H9 (cell line): ENCODE measurements at regions not wholly inside any gene's neighbourhood (a gene's known extent, or its start where the extent isn't known, plus 50 kb on each side); places are given as distances from the start of the nearest gene placed in this dataset.

Experiments used
- DNase-seq: peaks from one replicate; pipeline ENCODE4 v3.0.0-alpha.2; 2017
- H2AFZ ChIP-seq: one replicate; pipeline ENCODE4 v1.6.1; 2013; ENCODE audit warnings: mild to moderate bottlenecking, low read length, control low read depth, moderate library complexity
- H2AK5ac ChIP-seq: 2 replicates; pipeline ENCODE4 v1.6.1; 2013; ENCODE audit warnings: low read length, control low read depth, mixed read lengths; ENCODE audit not compliant: insufficient read length
- H2BK120ac ChIP-seq: one replicate; pipeline ENCODE4 v1.6.1; 2013; ENCODE audit warnings: low read depth, mild to moderate bottlenecking, low read length, control low read depth, inconsistent platforms; ENCODE audit not compliant: poor library complexity, severe bottlenecking
- H2BK12ac ChIP-seq: 2 replicates; pipeline ENCODE4 v1.6.1; 2013; ENCODE audit warnings: low read length, control low read depth, mixed read lengths, low read depth; ENCODE audit not compliant: insufficient read length
- H2BK15ac ChIP-seq: 2 replicates; pipeline ENCODE4 v1.6.1; 2013; ENCODE audit warnings: low read depth, low read length, control low read depth
- H2BK20ac ChIP-seq: one replicate; pipeline ENCODE4 v1.6.1; 2013; ENCODE audit warnings: low read depth, mild to moderate bottlenecking, low read length, control low read depth, inconsistent platforms; ENCODE audit not compliant: poor library complexity, severe bottlenecking
- H2BK5ac ChIP-seq: 2 replicates; pipeline ENCODE4 v1.6.1; 2013; ENCODE audit warnings: low read length, control low read depth, mixed read lengths; ENCODE audit not compliant: insufficient read length
- H3K14ac ChIP-seq: 2 replicates; pipeline ENCODE4 v1.6.1; 2013; ENCODE audit warnings: low read length, control low read depth; ENCODE audit not compliant: insufficient read depth
- H3K18ac ChIP-seq: 2 replicates; pipeline ENCODE4 v1.6.1; 2013; ENCODE audit warnings: low read depth, mild to moderate bottlenecking, mixed read lengths, low read length, control low read depth; ENCODE audit not compliant: insufficient read length
- H3K23ac ChIP-seq: 2 replicates; pipeline ENCODE4 v1.6.1; 2013; ENCODE audit warnings: low read length, control low read depth, mixed read lengths, low read depth; ENCODE audit not compliant: insufficient read length
- H3K23me2 ChIP-seq: 2 replicates; pipeline ENCODE4 v1.6.1; 2013; ENCODE audit warnings: low read depth, mild to moderate bottlenecking, mixed read lengths, low read length, control low read depth; ENCODE audit not compliant: insufficient read length, poor library complexity, severe bottlenecking
- H3K27ac ChIP-seq: 2 replicates; pipeline ENCODE4 v1.5.1; 2013; ENCODE audit warnings: low read length, control low read depth, mixed read lengths, low read depth; ENCODE audit not compliant: insufficient read length
- H3K27me3 ChIP-seq: 2 replicates; pipeline ENCODE4 v1.6.1; 2013; ENCODE audit warnings: low read length, control low read depth, inconsistent platforms; ENCODE audit not compliant: insufficient read depth
- H3K4ac ChIP-seq: 2 replicates; pipeline ENCODE4 v1.6.1; 2013; ENCODE audit warnings: low read depth, mild to moderate bottlenecking, control low read depth, inconsistent platforms, low read length, moderate library complexity
- H3K4me1 ChIP-seq: 2 replicates; pipeline ENCODE4 v1.6.1; 2013; ENCODE audit warnings: low read length, control low read depth, inconsistent platforms; ENCODE audit not compliant: insufficient read depth
- H3K4me2 ChIP-seq: 2 replicates; pipeline ENCODE4 v1.6.1; 2013; ENCODE audit warnings: low read length, control low read depth, mixed read lengths; ENCODE audit not compliant: insufficient read length, insufficient read depth
- H3K56ac ChIP-seq: 2 replicates; pipeline ENCODE4 v1.6.1; 2013; ENCODE audit warnings: low read depth, mild to moderate bottlenecking, mixed read lengths, low read length, control low read depth; ENCODE audit not compliant: insufficient read length
- H3K79me1 ChIP-seq: 2 replicates; pipeline ENCODE4 v1.6.1; 2013; ENCODE audit warnings: low read depth, mild to moderate bottlenecking, moderate library complexity, low read length, control low read depth, inconsistent platforms; ENCODE audit not compliant: insufficient read depth, poor library complexity, severe bottlenecking
- H3K79me2 ChIP-seq: 2 replicates; pipeline ENCODE4 v1.6.1; 2013; ENCODE audit warnings: low read length, control low read depth, inconsistent platforms; ENCODE audit not compliant: insufficient read depth
- H3K9ac ChIP-seq: 2 replicates; pipeline ENCODE4 v1.6.1; 2013; ENCODE audit warnings: low read length, control low read depth, mixed read lengths; ENCODE audit not compliant: insufficient read length; ENCODE audit errors: extremely low read depth
- H3K9me3 ChIP-seq: one replicate; pipeline ENCODE4 v1.6.1; 2013; ENCODE audit warnings: low read depth, low read length, inconsistent platforms; ENCODE audit not compliant: control insufficient read depth
- H3T11ph ChIP-seq: one replicate; pipeline ENCODE4 v1.6.1; 2013; ENCODE audit warnings: mild to moderate bottlenecking, low read length, control low read depth, inconsistent platforms
- H4K20me1 ChIP-seq: one replicate; pipeline ENCODE4 v1.6.1; 2013; ENCODE audit not compliant: control insufficient read depth, insufficient read length, insufficient read depth
- H4K5ac ChIP-seq: 2 replicates; pipeline ENCODE4 v1.6.1; 2013; ENCODE audit warnings: low read depth, mild to moderate bottlenecking, mixed read lengths, low read length, control low read depth; ENCODE audit not compliant: insufficient read length
- H4K8ac ChIP-seq: replicated peaks from 2 replicates; pipeline ENCODE4 v1.6.1; 2013; ENCODE audit warnings: low read length, control low read depth, mixed read lengths, low read depth; ENCODE audit not compliant: insufficient read length
- H4K91ac ChIP-seq: 2 replicates; pipeline ENCODE4 v1.6.1; 2013; ENCODE audit warnings: low read depth, mild to moderate bottlenecking, moderate library complexity, mixed read lengths, low read length, control low read depth; ENCODE audit not compliant: insufficient read length
- H3K27ac Mint-ChIP-seq, 3 experiments: 2 replicates in 2 of 3; 3 replicates in 1 of 3; pipeline ENCODE4 v1.8.0; 2020 to 2021; ENCODE audit warnings: mixed read lengths in 3 of 3, mild to moderate bottlenecking in 1 of 3, moderate library complexity in 1 of 3
- H3K27me3 Mint-ChIP-seq: 2 replicates; pipeline ENCODE4 v1.8.0; 2021; ENCODE audit warnings: low read depth, mild to moderate bottlenecking, moderate library complexity, mixed read lengths
- H3K36me3 Mint-ChIP-seq, 3 experiments: 2 replicates in 2 of 3; 3 replicates in 1 of 3; pipeline ENCODE4 v1.8.0; 2020 to 2021; ENCODE audit warnings: low read depth in 3 of 3, mixed read lengths in 3 of 3; ENCODE audit not compliant: insufficient read depth in 1 of 3
- H3K4me1 Mint-ChIP-seq, 2 experiments: 2 replicates each; pipeline ENCODE4 v1.8.0; 2020; ENCODE audit warnings: mixed read lengths in 2 of 2
- H3K4me3 Mint-ChIP-seq, 2 experiments: 2 replicates in 1 of 2; 3 replicates in 1 of 2; pipeline ENCODE4 v1.8.0; 2020 to 2021; ENCODE audit warnings: mild to moderate bottlenecking in 2 of 2, mixed read lengths in 2 of 2, moderate library complexity in 1 of 2
- H3K9me3 Mint-ChIP-seq, 2 experiments: 2 replicates in 1 of 2; 3 replicates in 1 of 2; pipeline ENCODE4 v1.8.0; 2020; ENCODE audit warnings: mild to moderate bottlenecking in 2 of 2, mixed read lengths in 2 of 2, moderate library complexity in 1 of 2
- CTCF ChIP-seq: fragments of 200-600 bp; sonication (generic); conservative IDR thresholded peaks from 3 replicates; pipeline ENCODE4 v1.8.0; 2021; ENCODE audit warnings: antibody characterized with exemption, mild to moderate bottlenecking
- WGBS: extraction: QIAGEN DNeasy Blood & Tissue Kit; methylation state at CpG from one replicate; pipeline ENCODE4 v1.1.7; 2013; ENCODE audit warnings: missing lambda C conversion rate, low lambda C conversion rate, mixed read lengths; ENCODE audit not compliant: insufficient read length; ENCODE audit errors: extremely low coverage; 5-methylcytosine and 5-hydroxymethylcytosine counted together

- Histone ChIP-seq H3T11ph (no peak overlapping the region), H2AK5ac (no peak overlapping the region), H3K79me1 (no peaks in the 10 kb centered on the region), H3K14ac (no peak overlapping the region), H3K4me2 (no peak overlapping the region), H3K4me1 (no peaks in the 10 kb centered on the region), H2BK5ac (no peak overlapping the region), H3K4ac (no peak overlapping the region), H3K23ac (no peak overlapping the region), H4K5ac (no peak overlapping the region), H3K9me3 (peaks cover 15% of the 10 kb centered on the region), H3K18ac (no peak overlapping the region), H3K23me2 (no peaks in the 10 kb centered on the region), H2AFZ (no peak overlapping the region), H2BK120ac (no peak overlapping the region), H3K9ac (no peak overlapping the region), H4K20me1 (no peaks in the 10 kb centered on the region), H2BK15ac (no peak overlapping the region), H3K27me3 (no peaks in the 10 kb centered on the region), H4K8ac (no peak overlapping the region), H2BK12ac (no peak overlapping the region), H3K27ac (no peak overlapping the region), H3K79me2 (no peaks in the 10 kb centered on the region), H2BK20ac (no peak overlapping the region), H4K91ac (no peak overlapping the region), H3K56ac (no peak overlapping the region)
- H3K9me3 Mint-ChIP-seq: peaks cover 12 to 49% of the 10 kb centered on the region in 2 experiments
- H3K27ac Mint-ChIP-seq: no peak overlapping the region
- H3K36me3 Mint-ChIP-seq: no peaks in the 10 kb centered on the region; a peak in 2 of 7 replicates
- DNase-seq: no peak
- no peaks in the 10 kb centered on the region; the same call in 1 of the 2 replicates for H3K27me3 Mint-ChIP-seq
- WGBS: no CpG with 5 or more reads among the region's 8 CpGs
- H3K4me1 Mint-ChIP-seq: no peaks in the 10 kb centered on the region
- no peak overlapping the region for H3K4me3 Mint-ChIP-seq
- TF ChIP-seq CTCF: no peak
These were observed 137.6 kb upstream of the TEX13D start for GRCh38 chrX:124194901-124195300.
